ENCODE measurements at regions not wholly inside any gene's neighbourhood (a gene's known extent, or its start where the extent isn't known, plus 50 kb on each side); places are given as distances from the start of the nearest gene placed in this dataset.

DNA sequence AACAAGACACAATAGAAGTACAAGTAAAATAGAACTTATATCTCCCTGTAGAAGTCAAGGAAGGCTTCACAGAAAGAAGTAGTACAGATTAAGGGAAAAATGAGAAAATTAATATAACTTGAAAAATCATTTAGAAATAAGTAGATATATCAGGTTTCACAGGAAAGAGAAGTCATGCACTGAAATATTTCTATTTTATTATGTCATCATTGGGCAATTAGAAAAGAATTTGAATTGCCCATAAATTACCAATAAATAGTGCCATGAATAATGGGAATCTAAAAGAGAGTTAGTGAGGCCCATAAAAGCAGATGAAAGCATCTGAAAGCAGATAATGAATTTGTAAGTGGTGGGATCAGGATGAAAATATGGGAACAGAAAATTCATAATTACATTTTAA is 1597.8 kb downstream of the PLA2G4A start:
- no peak for DNase-seq (ENCODE audit: low read depth)

DNA sequence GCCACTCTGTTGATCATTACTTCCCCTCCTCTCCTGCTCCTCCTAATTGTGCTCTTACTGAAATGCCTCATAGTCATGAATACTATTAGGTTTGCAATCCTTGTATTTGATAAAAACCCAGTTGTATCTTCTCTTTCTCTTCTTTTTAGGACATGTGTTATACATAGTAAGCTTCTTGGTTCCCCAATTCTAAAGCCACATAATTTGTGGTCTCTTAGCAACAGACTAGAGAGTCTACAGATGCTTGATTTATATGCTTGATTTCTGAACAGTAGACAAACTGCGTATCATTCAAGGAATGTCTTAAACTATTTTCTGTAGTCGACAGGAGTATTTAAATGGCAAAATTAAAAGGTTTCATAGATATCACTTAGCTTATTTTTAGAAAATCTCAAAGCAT is 1598.9 kb downstream of the PLA2G4A start:
- DNase-seq (ENCODE audit: low read depth) = no peak

DNA sequence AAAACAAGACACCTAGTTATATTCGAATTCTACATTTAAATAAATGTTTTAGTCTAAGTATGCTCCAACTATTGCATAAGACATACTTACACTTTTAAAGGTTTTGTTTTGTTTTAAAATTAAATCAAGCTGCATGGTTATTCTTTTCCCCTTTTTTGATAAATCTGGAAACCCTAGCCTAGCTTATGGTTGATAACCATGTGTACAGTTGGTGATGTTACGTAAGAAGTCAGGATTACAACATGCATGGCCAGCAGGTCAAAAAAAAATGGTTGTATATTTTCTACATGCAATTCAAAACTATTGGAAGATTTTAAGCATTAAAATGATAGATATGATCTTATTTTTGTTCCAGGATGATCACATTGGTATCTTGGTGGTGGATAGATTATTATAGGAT is 1600.6 kb downstream of the PLA2G4A start:
- DNase-seq (ENCODE audit: low read depth) = no peak

DNA sequence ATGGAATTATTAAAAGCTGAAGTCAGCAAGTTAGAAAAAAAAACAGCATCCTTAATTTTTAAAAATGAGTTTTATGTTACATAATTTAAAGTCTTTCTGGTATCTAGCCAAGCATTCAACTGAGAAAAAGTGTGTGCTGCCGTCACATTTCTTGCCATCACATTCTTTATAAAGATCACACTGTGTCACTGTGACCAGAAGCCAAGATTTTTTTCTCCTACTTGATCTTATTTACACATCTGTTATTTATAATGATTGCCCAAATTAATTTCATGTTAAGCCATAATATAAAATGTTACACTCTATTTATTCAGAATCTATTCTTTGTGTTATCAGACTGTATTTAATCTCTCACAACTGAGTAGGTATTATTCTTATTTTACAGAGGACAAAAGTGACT is 1603.7 kb downstream of the PLA2G4A start:
- DNase-seq (ENCODE audit: low read depth) = no peak

DNA sequence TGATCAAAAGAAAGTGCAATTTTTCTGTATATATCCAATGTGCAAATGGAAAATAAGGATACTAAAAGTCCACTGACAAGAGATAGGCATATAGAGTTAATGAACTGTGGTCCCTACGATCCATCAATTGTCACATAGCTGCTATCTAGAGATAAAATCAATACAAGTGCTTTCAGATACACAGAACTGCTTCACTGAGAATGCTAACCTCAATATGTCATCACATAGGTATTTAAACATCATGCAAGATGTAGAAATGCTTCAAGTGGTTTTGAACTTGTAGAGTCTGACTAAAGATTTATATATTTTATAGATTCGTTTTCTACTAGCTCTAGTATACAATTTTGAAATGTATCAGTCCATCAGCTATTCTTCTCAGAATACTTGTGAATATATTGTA is 1604.7 kb downstream of the PLA2G4A start:
- DNase-seq (ENCODE audit: low read depth) = peak; percentile 3

DNA sequence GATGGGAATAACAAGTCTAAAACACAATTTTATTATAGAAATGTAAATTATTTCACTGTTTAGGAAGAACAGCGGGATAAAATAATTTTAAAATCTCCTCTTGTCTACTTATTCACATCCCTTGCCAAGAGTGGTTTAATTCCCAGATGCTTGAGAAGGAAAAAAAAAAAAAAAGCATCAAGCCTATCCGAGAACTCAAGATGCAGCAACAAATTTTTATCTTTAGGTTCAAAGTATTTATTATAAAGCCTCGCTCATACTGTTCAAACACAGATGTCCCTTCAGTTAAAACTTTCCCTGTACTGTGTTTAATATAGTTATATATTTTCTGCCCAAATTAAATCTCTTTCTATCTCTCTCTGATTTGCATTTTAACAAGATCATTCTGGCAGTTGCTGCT is 1615.8 kb downstream of the PLA2G4A start:
- no peak for DNase-seq (ENCODE audit: low read depth)

DNA sequence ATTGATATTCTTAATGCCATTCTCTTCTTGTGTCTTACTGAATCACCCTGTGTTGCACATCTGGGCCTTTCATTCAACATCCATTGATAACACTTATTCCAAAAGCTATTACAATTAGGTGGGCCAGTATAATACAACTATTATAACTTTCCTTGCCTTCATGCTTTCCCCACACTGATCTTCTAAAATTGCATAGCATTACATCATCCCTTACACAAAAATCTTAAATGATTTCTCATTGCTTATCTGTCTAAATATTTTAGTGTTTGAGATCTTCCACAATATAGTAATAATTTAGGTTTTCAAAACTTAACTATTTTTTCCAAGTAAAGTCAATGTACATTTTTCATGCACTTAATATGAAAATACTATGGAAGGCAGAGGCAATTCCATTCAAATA is 1634.1 kb downstream of the PLA2G4A start:
- no peak for DNase-seq (ENCODE audit: low read depth)

DNA sequence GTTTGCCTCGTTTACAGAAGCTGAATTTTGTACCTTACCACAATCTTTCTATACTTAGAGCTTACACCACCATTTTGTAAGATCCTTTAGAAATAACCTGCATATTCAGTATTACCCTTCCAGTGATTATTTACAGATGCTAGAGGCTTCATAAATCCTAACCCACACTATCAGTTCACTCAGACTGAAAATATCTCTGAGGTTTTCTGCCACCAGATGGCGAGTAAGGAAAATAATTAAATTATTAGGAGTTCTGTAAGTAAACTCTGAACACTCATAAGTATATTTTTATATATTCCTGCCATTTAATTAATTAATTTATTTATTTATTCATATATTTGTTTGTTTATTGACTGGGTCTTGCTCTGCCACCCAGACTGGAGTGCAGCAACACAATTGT is 1635.2 kb downstream of the PLA2G4A start:
- DNase-seq (ENCODE audit: low read depth) = no peak

DNA sequence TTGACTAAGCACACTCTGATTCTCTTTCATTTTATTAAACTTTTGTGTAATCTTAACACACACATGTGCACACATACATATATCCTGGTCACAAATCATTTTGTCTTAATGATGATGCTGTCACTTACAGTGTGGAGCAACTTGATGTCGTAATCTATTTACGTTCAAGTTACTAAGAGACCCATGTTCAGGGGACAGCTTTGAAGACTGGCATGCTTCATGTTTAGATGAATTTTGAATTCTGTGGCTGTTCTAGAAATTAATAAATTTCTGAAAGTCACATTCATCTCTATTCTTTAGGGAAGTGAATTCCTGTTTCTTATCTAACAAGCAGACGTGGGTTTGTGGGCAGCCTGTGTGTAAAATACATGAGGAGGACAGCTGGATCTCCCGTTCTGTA is 1637.8 kb downstream of the PLA2G4A start:
- DNase-seq (ENCODE audit: low read depth) = no peak

DNA sequence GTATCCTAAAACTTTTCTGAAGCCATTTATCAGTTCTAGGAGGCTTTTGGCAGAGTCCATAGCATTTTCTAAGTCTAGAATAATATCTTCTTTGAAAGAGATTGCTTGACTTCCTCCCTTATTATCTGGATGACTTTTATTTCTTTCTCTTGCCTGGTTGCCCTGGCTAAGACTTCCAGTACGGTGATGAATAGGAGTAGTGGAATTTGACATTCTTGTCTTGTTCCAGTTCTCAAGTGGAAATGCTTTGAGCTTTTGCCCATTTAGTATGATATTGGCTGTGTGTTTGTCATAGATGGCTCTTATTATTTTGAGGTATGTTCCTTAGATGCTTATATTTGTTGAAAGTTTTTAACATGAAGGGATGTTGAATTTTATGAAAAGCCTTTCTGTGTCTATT is 1647.9 kb downstream of the PLA2G4A start:
- DNase-seq (ENCODE audit: low read depth) = no peak

DNA sequence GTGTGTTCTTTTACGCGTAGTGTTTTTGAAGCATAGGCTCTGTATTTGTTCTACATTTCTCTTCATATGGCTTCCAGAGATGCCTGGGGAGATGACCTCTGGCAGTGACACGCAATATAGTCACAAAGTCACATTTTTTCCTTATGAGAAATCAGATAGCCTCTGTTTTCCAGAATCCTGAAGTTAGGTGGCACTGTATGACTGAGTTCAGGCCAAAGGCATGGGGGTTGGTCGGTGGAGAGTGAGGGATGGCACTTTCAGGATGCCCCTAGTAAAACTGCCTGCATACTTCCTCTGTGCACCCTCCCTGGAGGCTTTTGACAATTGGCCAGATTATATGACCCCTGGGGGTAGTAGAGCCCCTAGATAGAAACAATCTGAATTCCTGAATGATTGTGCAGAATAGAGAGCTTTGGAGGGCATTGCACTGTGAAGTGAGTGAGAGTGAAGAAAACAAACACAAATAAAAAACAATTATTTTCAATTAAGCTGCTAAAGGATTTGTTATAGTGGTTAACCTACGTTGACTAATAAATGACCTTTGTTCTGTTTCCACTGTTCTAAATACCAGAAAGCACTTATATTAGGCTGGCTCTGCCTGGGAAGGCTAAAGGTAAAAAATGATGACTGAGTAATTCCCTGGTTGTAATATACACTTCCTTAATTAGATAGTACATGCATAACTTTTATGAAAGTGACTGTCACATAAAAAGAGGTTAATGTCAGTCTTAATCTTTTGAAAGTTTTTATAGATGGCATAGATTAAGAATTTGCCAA is 1660.8 kb downstream of the PLA2G4A start:
- peak; percentile 1 for DNase-seq (ENCODE audit: low read depth)

DNA sequence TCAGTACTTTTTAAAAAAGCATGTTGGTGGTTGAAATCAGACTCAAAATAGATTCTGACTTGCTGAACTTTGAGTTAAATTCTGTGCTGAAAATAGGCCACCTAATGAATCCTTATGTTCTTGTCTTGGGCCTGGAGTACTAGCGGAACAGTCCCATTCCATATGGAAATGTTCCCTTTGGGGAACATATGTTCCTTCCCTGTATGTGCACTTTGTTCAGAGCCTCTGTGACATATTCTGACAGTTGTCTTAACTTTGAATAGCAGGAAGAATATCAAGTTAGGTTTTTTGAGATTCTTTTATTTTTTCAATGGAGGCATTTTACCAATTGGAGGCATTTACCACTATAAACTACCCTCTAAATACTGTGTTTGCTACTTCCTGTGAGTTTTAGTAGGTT is 1667.8 kb downstream of the PLA2G4A start:
- DNase-seq (ENCODE audit: low read depth) = no peak

DNA sequence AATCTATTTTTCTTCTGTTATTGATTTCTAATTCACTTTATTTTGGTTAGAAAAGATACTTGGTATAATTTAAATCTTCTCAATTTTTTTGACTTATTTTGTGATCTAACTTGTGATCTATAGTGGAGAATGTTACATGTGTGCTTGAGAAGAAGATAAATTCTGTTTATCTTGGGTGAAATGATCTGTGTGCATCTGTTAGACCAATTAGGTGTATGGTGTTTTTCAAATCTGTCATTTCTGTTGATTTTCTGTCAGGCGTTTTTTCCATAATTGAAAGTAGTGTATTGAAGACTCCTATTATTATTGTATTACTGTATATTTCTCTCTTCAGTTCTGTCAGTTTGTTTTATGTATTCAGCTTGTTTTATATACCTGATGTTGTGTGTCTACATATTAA is 1668.3 kb downstream of the PLA2G4A start:
- no peak for DNase-seq (ENCODE audit: low read depth)

DNA sequence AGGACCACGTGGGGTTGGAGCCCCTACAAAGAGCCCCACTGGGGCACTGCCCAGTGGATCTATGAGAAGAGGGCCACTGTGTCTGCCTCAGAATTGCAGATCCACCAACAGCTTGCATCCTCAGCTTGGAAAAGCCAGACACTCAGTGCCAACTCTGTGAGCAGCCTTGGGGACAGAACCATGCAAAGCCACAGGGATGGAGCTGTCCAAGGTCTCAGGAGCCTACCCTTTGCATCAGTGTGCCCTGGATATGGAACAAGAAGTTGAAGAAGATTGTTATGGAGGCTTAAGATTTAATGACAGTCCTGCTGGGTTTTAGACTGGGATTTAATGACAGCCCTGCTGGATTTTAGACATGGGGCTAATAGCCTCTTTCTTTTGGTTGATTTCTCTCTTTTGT is 1670.9 kb downstream of the PLA2G4A start:
- DNase-seq (ENCODE audit: low read depth) = no peak

DNA sequence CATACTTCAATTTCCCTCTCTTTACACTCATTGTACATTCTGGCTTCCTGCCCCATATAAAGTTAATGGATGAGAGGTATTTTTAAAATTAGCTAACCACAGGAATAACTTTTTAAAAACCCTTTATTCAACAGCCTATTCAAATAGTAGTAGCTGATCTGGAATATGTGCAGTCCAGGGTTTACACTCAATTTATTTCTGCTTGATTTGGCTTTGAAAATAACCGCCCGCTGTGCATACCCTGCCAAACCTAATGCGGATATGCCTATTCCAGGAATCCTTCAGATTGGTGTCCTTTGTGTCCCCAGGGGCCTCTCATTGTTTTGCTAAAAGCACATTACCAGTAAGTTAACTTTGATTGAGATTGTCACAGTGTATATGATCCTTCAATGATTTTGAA is 1686.2 kb downstream of the PLA2G4A start:
- no peak for DNase-seq (ENCODE audit: low read depth)

DNA sequence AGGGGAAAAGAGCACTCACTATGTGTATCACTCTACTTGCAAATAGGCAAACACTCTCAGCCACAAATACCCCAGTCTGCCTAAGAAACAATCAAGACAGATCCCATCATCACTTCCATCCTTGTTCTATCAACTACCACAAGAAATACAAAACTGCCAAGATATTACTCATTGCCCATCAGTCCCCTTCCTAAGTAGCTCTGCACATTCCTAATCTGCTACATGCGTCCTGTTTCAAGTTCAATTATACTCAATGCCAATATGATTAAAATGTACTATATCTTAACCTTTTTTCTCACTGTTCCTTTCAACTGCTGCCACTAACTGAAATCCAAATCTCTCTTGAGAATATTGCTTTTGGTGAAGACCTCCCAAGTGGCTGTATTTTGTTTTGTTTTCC is 1688.4 kb downstream of the PLA2G4A start:
- no peak for DNase-seq (ENCODE audit: low read depth)

DNA sequence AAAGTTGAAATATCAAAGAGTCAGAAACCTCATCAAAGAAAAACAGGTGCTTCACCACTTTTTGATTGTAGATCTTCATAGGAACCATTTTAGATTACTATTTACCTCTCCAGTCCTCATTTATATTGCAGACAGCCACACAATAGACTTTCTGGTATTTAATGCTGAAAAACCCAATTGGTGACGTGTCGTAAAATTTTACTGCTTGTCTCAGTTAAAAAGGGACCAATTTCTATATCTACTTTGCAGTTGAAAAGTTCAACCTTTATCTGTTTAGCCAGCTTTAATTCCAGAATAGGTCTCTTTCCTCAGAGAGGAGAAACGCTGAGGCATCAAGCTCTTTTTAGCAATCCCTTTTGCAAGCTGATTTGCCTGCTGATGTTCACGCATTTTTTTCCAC is 1722.4 kb downstream of the PLA2G4A start:
- no peak for DNase-seq (ENCODE audit: low read depth)

DNA sequence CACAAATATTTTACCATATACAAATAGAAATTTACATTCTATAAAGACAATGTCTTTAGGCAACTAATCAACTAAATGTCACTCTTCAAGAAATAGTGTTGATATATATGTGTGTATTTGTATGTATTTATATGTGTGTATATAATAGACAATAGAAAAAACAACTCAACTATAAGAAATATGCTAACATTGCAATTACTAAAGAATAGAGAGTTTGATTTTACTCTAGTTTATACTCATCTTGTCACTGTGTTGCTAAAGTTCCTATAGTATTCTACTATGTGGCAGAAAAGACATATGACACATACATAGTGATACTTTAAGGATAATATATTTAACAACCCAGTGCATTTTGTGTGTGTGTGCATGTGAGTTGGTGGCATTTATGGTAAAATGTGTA is 1728.3 kb downstream of the PLA2G4A start:
- DNase-seq (ENCODE audit: low read depth) = no peak

DNA sequence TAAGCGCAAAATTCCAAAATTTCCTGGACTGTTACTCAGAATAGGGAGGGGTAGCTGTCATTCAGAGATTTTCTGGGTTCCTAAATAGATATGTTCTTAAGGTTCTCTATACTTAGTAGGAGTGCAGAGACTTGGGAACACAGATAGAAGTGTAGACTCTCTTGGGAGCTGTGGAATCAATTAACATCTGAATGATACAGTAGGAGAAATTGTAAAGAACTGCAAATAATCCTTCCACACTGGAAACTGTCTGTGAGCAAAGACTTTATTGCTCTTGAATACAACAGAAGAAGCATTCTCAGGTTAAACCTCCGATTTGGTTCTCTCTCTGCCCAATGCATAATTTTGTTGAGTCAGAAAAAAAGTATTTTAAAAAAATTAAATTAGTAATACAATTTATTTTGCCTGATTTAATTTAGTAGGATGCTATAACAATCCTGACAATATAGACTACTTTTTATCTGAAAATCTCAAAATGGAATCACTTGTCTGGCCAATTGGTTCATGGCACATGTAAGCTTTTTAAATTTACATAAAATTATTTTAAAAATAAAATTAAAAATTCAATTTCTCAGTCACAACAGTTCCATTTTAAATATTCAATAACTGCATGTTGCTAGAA is 1754.3 kb downstream of the PLA2G4A start:
- no peak for DNase-seq (ENCODE audit: low read depth)

DNA sequence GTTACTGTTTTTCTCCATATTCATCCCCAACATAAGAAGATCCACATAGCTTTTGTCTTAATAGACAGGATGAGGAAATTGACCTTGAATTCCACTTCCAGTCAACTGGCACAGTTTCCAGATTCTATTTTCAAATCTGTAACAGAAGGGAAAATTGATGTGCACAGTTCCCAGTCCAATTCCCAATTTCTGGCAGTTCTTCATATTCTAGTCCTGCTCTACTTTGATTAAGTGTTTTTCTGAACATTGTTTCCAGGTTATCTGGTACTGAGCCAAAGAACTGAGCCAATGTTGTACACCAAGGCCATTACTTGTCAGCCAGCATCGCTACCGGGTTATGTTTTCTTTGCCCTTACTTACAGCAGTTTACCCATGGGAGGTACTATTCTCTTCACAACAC is 1755.4 kb downstream of the PLA2G4A start:
- DNase-seq (ENCODE audit: low read depth) = no peak

DNA sequence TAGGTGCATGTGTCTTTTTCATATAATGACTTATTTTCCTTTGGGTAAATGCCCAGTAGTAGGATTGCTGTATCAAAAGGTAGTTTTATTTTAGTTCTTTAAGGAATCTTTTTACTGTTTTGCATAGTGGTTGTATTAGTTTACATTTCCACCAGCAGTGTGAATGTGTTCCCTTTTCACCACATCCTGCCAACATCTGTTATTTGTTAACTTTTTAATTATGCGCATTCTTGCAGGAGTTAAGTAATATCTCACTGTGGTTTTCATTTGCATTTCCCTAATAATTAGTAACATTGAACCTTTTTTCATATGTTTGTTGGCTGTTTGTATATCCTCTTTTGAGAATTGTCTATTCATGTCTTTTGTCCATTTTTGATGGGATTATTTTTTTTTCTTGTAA is 1761.9 kb downstream of the PLA2G4A start:
- DNase-seq (ENCODE audit: low read depth) = no peak

DNA sequence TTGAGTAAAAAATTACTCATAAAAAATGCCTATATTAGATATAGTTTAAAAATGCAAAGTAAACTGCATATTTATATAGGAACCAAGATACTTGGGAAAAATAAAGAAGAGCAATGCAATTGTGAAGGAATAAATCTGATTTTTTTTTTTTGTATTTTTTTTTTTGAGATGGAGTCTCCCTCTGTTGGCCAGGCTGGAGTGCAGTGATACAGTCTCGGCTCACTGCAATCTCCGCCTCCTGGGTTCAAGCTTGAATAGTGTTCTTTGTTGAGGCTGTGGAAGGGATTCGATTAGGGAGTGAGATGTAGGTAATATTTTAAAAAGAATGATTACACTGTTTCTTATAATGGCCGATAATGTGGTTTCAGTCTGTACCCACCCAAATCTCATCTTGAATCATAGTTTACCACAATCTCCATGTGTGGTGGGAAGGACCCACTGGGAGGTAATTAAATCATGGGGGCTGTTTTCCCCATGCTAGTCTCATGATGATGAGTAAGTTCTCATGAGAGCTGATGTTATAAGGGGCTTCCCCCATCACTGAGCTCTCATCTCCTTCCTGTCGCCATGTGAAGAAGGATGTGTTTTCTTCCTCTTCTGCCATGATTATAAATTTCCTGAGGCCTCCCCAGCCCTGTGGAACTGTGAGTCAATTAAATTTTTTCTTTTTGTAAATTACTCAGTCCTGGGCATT is 1765.9 kb downstream of the PLA2G4A start:
- no peak for DNase-seq (ENCODE audit: low read depth)

DNA sequence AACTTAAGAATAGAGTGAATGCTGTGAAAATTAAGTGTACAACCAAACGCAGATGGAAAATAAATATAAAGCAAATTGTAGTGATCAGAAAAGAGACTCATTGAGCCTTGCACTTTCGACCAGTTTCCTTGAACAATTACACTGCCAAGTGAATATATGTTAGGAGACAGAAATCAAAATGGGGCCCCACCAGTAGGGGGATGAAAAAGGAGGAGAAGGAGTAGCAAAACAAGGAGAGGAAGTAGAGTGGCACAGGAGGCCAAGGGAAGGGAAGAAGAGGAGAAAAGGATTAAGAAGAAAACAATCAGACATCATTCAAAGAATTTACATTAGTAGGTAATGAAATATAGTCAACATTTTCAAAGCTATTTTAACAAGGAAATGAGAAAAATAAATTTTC is 1770.6 kb downstream of the PLA2G4A start:
- DNase-seq (ENCODE audit: low read depth) = no peak

DNA sequence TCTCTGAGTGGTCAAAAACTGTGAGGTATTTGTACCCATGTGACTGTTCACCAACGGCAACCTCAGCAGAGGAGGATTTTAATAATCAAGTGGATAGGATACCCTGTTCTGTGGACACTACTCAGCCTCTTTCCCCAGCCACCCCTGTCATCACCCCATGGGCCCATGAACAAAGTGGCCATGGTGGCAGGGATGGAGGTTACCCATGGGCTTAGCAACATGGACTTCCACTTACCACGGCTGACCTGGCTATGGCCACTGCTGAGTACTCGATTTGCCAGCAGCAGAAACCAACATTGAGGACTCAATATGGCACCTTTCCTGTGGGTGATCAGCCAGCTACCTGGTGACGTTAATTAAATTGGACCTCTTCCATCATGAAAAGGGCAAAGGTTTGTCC is 1782.7 kb downstream of the PLA2G4A start:
- DNase-seq (ENCODE audit: low read depth) = no peak
